NCI-H510A treated with DMSO at 0.1 percent for 48 hours (cell line): ENCODE measurements at regions not wholly inside any gene's neighbourhood (a gene's known extent, or its start where the extent isn't known, plus 50 kb on each side); places are given as distances from the start of the nearest gene placed in this dataset.
"Not testable (repeated sequence)": the region's sequence is repeated elsewhere in the genome, so short reads cannot be mapped to it uniquely, and the experiment has no call there.

Experiments
- DNase-seq: peaks from one replicate; lab custom pipeline; 2025; lab: John Stamatoyannopoulos, UW

DNA sequence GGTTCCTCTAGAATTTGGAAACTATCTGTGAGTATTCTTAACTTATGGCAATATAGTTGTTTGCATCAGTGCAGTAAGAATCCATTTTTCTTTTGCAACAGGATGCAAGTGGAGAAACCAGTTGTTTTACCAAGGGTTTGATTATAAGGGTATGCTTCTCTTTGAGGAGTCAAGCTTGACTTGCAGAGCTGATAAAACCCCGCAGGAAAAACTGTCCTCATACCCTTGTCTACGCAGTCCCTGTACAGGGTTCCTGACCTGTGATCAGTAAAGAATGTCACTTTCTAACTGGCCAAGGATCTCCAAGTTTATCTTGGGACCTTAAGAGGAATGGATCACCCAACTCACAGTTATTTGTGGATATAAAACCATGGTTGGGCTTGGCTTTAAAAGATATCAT lies 161.1 kb upstream of the OLIG3 start:
- DNase-seq = no peak

DNA sequence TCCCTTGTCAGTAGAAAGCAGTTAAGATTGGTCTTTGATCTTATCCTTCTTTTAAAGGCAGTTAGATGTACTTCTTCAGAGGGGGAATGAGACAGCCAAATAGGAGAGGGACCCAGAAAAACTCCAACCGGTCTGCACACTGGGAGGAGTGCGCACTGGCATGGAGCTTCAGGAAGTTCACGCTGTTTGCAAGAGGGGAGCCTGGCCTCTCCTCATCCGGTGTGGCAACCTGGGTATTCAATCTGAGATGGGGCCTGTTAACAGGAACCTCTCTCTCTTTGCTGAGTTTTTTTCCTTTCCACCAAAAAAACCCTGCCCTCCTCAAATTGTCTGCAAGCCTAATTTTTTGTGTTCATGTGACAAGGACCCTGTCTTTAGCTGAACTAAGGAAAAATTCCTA lies 162.5 kb upstream of the OLIG3 start:
- DNase-seq = no peak

DNA sequence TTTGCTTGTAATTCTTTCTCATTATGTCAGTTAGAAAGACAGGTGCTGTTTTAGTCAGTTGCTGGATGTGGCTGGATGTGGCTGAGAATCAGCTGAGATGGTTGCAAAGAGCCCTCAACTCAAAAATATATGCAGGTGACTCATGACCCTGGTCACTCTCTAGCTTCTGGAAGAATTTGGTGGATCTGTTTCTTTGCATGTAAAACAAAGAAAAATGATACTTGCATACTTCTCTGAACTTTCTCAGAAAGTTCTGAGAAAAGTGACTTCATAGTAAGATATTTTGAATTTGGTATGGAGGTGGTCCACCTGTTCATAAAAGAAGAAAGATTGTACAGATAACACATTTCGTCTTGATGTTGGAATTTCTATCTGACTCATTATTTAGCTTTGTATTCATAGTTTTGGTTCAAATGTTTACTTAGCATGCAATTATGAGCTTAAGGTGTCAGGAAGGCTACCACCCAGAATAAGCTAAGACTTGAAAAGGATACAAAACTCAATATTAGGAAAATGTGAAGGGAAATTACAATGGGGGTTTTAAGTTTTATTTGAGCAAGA lies 163.2 kb upstream of the OLIG3 start:
- DNase-seq = no peak

DNA sequence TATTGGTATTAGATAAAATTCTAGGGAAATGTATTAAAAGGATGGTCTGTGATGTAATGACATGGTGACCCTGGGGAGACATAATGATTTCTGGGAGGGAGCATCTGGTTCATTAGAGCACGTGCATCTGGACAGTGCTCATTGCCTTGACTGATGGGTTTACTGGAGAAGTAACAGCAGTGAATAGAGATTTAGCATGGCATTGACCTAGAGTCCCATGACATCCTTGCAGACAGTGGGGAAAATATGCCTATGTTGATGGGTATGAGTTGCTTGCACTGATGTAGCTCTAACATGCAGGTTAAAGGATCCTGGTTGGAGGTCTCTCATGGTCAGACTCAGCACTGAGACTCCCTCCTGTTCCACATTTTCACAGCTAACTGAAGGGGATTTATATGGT lies 164.1 kb upstream of the OLIG3 start:
- no peak for DNase-seq

DNA sequence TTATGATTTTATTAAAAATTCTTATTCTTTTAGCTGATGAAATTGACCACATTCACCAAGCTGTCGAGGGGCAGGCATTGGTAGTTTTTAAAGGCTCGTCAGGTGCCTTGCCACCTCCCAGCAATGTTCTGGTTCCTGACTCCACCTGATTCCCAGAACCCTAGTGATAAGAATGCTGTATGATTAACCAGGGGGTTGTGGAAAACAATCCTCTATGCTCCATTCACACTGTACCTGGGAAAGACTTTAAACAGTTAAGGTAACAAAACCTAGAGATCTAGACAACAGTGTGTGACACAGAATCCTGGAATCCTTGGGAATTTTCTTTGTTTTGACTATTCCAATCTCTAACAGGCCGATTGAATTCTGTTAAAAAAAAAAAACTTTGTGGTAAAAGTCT lies 165.7 kb upstream of the OLIG3 start:
- DNase-seq = no peak

DNA sequence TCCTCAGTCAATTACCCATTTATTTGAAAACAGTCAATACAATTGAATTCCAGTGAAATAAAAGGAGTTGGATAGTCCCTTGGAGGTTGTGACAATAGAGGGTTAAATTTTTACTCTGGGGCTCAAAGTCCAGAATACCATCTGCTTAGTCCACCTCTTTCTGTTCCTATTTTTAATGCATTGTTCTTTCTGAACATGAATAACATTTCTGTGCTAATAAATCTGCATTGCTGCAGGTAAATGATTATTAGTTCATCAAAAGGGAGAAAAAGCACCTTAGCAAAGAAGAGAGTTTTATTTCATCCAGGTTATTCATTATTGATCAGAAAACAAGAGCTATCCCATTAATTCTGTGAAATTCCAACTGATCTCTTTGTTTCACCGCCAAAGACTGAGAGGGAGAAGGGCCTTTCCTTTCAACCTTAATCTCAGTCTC lies 166.1 kb upstream of the OLIG3 start:
- no peak for DNase-seq

DNA sequence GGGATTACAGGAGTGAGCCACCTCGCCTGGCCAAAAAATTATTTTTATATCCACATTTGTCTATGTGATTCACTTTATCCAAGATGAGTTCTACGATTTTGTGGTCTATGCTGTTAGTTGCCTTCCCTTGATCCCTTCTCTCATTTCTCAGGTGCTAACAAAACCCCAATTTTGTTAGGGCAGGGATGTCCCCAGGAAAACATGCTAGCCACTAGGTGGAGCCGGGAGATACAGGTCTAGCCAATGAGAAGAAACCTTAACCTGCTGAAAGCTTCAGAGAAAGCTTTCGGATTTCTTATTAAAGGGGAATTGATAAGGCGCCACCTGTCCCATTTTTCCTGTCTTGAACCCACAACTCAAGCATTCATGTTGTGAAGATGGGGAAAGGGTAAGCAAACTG lies 167.4 kb upstream of the OLIG3 start:
- DNase-seq = no peak

DNA sequence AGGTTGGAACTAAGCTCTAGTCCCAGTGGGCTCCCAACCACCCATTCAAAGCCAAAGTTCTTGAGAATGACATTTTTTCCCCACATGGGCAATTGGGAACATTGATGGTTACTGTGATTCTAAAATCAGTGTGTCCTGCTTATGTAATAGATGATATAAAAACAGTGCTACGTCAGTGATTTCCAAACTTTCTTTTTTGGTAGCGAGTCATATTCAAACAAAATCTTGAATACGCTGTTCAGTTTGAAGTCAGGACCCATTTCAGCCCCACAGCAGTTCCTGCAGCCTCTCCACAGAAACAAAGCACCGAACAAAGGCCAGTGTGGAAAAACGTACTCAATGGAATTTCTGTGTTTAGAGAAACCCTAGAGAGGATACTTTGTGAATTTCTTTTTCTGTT lies 170.0 kb upstream of the OLIG3 start:
- DNase-seq = no peak

DNA sequence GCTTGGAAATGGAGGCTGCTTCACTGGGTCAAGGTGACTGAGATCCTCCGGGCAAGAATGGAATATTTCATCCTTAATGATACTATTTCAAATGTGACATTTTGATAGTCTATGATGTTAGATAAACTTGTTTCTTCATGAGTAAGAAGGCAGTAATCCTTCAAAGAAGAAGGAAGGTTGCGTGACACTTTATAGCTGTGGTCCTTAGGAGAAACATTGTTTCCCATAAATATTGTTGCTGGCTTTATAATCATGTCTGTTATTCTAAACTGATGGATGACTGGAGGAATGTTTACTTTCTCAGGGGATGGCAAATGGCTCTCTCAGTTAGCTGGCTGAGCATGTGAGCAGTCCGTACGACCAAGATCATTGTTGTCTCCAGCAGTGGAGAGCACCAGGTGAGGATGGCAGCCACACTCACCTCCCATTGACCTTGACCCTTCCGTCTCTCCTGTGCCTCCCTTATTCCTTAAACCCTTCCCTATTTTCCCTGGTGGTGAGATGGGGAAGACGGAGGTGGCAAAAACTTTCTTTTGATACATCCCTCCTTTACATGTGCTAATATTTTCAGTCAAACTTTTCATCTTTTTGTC lies 171.2 kb upstream of the OLIG3 start:
- no peak for DNase-seq

DNA sequence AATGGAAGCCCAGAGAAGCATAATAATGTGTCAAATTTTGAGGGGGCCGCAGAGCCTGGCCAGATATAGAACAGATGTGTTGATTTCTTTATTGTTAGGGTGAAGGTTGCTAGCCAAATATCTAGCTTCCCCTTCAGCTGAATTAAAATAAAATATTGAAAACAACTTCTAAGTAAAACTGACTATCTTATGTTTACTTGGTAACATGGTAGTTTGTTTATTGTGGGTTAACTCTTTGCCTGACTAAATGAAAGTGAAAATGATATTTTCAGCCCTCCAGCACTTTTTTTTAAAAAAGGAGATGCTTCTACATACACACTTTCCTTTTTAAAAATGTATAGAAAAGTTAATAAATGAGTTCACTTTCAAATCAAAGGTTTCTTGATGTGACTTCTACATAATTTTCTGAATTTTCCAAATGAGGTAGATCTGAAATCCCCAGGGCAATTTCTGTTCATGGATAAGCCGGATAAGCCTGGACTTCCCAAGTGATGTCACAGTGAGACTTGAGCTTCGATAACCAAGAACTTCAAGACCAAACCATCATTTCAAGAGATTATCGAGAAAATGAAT lies 172.1 kb upstream of the OLIG3 start:
- DNase-seq = no peak

DNA sequence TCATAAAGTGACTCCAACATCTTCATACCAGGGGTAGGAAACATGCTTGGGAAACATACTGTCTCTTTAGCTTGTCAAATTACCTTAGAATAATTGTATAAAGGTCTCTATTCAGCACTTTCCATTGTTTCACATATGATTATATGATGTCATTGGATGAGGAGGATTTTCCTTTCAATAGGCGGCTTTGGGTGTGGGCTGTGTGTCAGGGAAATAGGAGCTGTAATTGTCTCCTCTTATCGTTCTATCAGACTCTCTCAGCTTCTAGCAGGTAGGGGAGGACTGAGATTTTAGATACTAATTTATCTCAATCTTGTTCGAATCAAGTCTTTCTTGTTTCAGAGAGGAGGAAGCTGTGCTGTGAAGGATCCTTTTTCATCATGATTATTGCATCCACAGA lies 179.4 kb upstream of the OLIG3 start:
- no peak for DNase-seq

DNA sequence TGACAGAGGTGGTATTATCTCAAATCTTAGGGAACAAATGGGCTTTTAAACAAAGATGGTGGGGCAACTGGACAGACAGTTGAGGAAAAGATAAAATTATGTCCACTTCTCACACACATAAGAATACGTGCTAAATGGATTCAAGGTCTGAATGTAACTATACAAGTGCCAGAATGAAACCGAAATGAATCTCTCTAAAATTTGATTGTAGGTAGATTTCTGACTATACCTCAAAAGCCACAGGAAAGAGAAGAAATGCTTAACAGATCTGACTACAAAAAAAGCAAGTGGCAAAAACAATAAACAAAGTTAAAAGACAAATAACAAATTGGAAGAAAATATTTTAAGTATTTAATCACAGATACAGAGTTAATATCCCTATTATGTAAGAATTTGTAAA lies 182.7 kb upstream of the OLIG3 start:
- no peak for DNase-seq

DNA sequence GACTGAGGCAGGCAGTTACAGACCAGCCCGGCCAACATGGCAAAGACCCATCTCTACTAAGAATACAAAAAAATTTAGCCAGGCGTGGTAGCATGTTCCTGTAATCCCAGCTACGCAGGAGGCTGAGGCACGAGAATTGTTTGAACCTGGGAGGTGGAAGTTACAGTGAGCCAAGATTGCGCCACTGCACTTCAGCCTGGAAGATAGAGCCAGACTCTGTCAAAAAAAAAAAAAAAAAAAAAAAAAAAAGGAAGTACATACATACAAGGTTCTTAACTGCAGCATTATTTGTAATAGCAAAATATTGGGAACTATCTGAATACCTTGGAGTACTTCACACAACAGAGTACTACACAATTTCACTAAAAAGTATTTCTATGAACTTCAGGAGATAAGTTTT lies 183.5 kb upstream of the OLIG3 start:
- no peak for DNase-seq

DNA sequence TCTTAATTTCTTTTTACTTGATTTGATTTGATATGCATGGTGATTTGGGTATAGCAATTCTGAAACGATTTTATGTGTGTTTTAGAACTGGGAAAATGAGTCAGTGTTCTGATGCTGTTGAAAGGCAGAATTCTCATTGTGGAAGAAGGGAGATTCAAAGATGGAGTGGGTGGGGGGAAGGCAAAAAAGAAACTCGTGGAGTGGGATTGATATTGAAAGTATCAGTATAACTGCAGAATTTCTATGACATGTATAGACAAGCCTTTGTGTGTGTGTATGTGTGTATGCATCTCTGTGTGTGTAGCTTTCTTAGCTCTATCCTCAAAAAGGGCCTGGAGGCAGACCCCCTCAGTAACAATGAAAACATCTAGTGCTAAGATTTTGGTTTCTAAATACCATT lies 184.3 kb upstream of the OLIG3 start:
- no peak for DNase-seq

DNA sequence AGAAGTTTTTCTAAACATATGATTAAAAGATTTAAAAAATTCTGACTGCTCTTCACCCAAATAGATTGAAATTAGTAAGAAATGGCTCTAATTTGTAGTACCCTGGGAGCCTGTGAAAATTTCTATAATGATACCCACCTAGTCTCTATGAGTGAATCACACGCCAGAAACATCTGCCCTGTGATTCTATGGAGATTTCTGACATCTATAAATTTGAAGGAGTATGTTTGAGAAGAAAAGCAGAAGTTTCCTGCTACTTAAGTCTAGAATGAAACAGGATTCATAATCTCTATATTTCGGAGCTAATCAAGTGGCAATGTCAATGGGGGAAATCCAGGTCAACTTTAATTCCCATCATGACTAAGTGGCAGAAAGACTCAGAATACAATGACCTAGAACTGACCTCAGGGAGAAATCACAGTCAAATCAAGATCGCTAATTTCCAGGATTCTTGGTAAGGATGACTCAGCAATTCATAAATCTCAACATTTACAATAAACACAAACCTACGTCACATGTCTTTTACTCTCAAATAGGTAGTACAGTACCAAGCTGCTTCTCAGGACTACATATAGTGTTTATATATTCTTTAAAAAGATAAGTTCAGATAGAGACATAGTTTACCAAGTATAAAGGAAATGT lies 186.2 kb upstream of the TNFAIP3 start:
- DNase-seq = no peak

DNA sequence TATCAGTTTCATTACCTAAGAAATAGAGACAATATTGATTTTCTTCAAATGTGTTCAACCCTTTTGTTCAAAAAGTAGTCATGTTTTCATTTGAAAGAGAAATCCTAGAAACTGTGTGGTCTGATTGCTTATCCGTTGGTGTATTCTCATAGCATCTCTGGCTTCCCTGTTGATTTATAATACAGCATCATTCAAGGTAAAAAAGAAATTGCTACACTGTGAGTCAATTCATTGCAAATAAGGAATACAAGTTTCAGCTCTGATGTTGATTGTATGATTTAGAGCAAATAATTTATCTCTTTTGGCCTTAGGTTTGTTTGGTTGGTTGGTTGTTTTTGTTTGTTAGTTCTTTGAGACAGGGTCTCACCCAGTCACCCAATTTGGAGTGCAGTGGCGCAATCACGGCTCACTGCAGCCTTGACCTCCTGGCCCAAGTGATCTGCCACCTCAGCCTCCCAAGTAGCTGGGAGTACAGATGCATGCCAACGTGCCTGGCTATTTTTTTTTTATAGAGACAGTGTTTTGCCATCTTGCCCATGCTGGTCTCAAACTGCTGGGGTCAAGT lies 185.5 kb upstream of the TNFAIP3 start:
- DNase-seq = no peak

DNA sequence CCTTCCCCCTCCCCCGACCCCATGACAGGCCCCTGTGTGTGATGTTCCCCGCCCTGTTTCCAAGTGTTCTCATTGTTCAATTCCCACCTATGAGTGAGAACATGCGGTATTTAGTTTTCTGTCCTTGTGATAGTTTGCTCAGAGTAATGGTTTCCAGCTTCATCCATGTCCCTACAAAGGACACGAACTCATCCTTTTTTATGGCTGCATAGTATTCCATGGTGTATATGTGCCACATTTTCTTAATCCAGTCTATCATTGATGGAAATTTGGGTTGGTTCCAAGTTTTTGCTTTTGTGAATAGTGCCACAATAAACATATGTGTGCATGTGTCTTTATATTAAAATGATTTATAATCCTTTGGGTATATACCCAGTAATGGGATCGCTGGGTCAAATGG lies 184.4 kb upstream of the TNFAIP3 start:
- DNase-seq = not testable (repeated sequence)

DNA sequence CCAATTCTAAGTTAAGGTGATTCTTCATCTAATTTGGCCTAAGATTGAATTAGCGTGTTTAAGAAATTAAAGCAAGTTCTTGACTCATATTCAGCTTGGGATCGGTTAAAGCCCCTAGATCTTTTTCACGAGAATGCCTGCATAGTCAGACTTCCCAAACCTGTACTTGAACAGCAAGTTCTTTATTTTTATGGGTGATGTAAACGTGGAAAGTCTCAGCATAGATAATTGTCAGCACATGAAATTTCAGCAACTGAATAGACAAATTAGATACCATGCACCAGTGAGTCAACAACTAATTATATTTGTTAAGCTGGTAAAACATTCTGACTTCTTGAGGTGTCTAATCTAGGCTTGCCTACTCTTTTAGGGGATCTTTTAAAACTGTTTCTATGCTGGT lies 183.1 kb upstream of the TNFAIP3 start:
- DNase-seq = no peak

DNA sequence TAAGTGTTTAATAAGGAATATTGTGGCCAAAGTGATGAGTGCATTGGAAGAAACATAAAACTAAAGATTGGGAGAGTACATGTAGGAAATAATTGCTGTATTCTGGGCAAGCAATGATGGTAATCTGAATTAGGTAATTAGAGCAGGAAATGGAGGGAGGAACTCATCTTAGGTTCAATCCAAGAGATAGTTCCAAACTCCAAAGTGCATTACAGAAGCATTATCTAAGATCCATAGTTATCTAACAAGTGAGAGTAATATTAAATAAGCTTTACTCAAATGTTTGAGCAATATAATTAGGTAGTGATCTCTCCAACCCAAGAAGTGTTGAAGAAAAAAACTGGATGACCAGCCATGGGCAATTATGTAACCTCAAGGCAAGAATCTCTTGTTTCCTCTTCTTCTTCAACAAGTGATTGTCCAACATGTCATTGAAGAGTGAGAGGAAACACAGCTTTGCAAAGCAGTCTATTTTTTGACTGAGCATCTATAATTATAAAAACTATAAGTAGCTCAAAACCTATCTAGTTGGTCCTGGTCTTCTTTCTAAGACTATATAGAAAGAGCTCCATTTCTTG lies 181.2 kb upstream of the TNFAIP3 start:
- no peak for DNase-seq

DNA sequence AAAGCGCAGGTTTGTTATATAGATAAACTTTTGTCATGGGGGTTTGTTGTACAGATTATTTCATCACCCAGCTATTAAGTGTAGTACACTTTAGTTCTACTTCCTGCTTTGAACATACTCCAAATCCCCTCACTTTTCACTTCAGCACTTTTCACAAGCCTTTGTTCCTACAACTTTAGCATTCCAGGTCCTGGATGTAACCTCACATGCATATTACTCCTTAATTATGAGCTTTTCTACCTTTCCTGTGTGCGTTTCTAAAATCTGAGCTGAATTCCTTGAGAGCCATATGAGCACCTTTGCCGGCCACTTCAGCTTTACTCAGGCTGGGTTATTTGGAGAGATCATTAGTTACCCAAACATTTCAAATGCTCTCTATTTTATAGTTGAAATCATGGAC lies 179.2 kb upstream of the TNFAIP3 start:
- no peak for DNase-seq

DNA sequence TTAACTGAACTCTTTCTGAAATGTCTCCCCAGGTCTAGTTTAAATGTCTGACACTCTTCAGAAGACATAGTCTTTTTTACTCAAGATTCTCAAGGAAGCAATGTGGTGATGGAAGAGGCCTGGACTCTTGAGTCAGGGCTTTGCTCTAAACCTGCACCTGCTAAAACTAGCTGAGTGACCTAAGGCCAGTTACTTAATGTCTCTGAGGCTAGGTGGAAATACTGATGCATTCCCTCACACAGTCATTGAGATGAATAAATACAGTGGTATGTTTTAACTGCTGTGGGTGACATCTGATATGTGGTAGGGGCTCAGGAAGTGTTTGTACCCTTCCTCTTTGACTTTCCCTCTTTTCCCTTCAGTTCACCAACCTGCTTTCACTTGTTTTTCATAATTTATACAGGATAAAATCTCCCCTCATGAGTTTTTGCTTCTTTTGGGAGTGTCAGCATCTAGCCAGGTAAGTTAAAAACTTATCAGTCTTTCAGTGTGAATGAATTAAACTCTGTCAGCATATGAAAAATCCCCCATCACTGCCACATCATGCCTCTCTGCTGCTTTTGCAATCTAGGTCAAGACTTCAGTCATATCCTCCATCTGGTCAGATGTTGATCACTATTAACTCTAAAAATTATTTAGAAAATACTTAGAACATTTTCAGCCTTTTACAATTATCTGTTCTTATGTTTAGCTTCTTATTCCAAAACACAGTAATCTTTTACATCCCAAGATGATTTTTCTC lies 178.7 kb upstream of the TNFAIP3 start:
- DNase-seq = no peak

DNA sequence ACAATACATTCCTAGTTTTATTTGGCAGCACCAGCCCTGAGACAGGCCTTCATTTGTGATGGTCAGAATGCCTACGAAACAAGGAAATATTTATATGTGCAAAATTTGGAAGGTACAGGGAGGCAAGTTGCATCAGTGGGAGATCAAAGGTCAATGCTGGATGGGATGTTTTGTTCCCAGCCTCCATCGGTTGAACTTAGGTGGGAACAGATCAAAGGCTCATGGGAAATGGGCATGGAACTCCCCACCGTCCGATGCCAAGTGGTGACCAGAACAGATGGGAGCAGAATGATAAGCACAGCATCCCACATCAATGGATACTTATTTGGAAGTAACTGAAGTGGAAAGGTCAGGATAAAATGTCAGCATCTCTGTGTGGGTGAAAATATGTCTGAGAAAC lies 177.7 kb upstream of the TNFAIP3 start:
- DNase-seq = no peak
